ENCODE measurements at regions not wholly inside any gene's neighbourhood (a gene's known extent, or its start where the extent isn't known, plus 50 kb on each side); places are given as distances from the start of the nearest gene placed in this dataset.
"Not testable (repeated sequence)": the region's sequence is repeated elsewhere in the genome, so short reads cannot be mapped to it uniquely, and the experiment has no call there.

GRCh38 chr16:33990488-33990887 is 531.1 kb downstream of the TP53TG3F start:
- H3K4me3 ChIP-seq (ENCODE audit: low read depth, low read length, poor library complexity, severe bottlenecking); H3K4me1 ChIP-seq (ENCODE audit: insufficient read depth, low read length, poor library complexity, severe bottlenecking); BruUV-seq (replicated peaks); intact Hi-C loops (cut with micrococcal nuclease; ENCODE audit: unreplicated experiment); DNase-seq (ENCODE audit: low spot score); H3K36me3 ChIP-seq (ENCODE audit: insufficient read depth, low read length); H3K9me3 ChIP-seq (ENCODE audit: low read length); POLR2A ChIA-PET; H2AFZ ChIP-seq (ENCODE audit: low read length); H3K4me2 ChIP-seq (ENCODE audit: low read length); H3K27ac ChIP-seq (ENCODE audit: low read depth, low read length, poor library complexity, severe bottlenecking); H4K20me1 ChIP-seq (ENCODE audit: insufficient read depth, low read length); CTCF ChIA-PET (ENCODE audit: unreplicated experiment); H3K9me2 ChIP-seq (ENCODE audit: insufficient read depth, low read length); H3K79me2 ChIP-seq (ENCODE audit: insufficient read depth, low read depth, low read length): not testable (repeated sequence)

GRCh38 chr16:33992513-33993177 is 533.2 kb downstream of the TP53TG3F start:
- H3K79me2 ChIP-seq (ENCODE audit: insufficient read depth, low read depth, low read length); H3K4me3 ChIP-seq (ENCODE audit: low read depth, low read length, poor library complexity, severe bottlenecking); H3K9me2 ChIP-seq (ENCODE audit: insufficient read depth, low read length); BruUV-seq (replicated peaks); intact Hi-C loops (cut with micrococcal nuclease; ENCODE audit: unreplicated experiment); H3K27ac ChIP-seq (ENCODE audit: low read depth, low read length, poor library complexity, severe bottlenecking); H2AFZ ChIP-seq (ENCODE audit: low read length); H4K20me1 ChIP-seq (ENCODE audit: insufficient read depth, low read length); CTCF ChIA-PET (ENCODE audit: unreplicated experiment); POLR2A ChIA-PET; DNase-seq (ENCODE audit: low spot score); H3K4me2 ChIP-seq (ENCODE audit: low read length); H3K4me1 ChIP-seq (ENCODE audit: insufficient read depth, low read length, poor library complexity, severe bottlenecking); H3K9me3 ChIP-seq (ENCODE audit: low read length); H3K36me3 ChIP-seq (ENCODE audit: insufficient read depth, low read length): not testable (repeated sequence)

GRCh38 chr16:33994207-33994606 is 534.8 kb downstream of the TP53TG3F start:
- BruUV-seq (replicated peaks); DNase-seq (ENCODE audit: low spot score); H3K4me3 ChIP-seq (ENCODE audit: low read depth, low read length, poor library complexity, severe bottlenecking); H3K36me3 ChIP-seq (ENCODE audit: insufficient read depth, low read length); H2AFZ ChIP-seq (ENCODE audit: low read length); CTCF ChIA-PET (ENCODE audit: unreplicated experiment); intact Hi-C loops (cut with micrococcal nuclease; ENCODE audit: unreplicated experiment); H3K79me2 ChIP-seq (ENCODE audit: insufficient read depth, low read depth, low read length); H3K9me2 ChIP-seq (ENCODE audit: insufficient read depth, low read length); H3K9me3 ChIP-seq (ENCODE audit: low read length); POLR2A ChIA-PET; H3K4me1 ChIP-seq (ENCODE audit: insufficient read depth, low read length, poor library complexity, severe bottlenecking); H3K27ac ChIP-seq (ENCODE audit: low read depth, low read length, poor library complexity, severe bottlenecking); H4K20me1 ChIP-seq (ENCODE audit: insufficient read depth, low read length); H3K4me2 ChIP-seq (ENCODE audit: low read length): not testable (repeated sequence)

GRCh38 chr16:33995821-33996372 is 536.5 kb downstream of the TP53TG3F start:
- H2AFZ ChIP-seq (ENCODE audit: low read length); H3K9me3 ChIP-seq (ENCODE audit: low read length); H3K9me2 ChIP-seq (ENCODE audit: insufficient read depth, low read length); BruUV-seq (replicated peaks); H3K4me3 ChIP-seq (ENCODE audit: low read depth, low read length, poor library complexity, severe bottlenecking); intact Hi-C loops (cut with micrococcal nuclease; ENCODE audit: unreplicated experiment); H4K20me1 ChIP-seq (ENCODE audit: insufficient read depth, low read length); CTCF ChIA-PET (ENCODE audit: unreplicated experiment); H3K4me2 ChIP-seq (ENCODE audit: low read length); H3K4me1 ChIP-seq (ENCODE audit: insufficient read depth, low read length, poor library complexity, severe bottlenecking); H3K36me3 ChIP-seq (ENCODE audit: insufficient read depth, low read length); DNase-seq (ENCODE audit: low spot score); H3K79me2 ChIP-seq (ENCODE audit: insufficient read depth, low read depth, low read length); POLR2A ChIA-PET; H3K27ac ChIP-seq (ENCODE audit: low read depth, low read length, poor library complexity, severe bottlenecking): not testable (repeated sequence)

GRCh38 chr16:34001184-34001583 is 541.8 kb downstream of the TP53TG3F start:
- H3K36me3 ChIP-seq (ENCODE audit: insufficient read depth, low read length); BruUV-seq (replicated peaks); CTCF ChIA-PET (ENCODE audit: unreplicated experiment); H3K4me3 ChIP-seq (ENCODE audit: low read depth, low read length, poor library complexity, severe bottlenecking); POLR2A ChIA-PET; H3K4me2 ChIP-seq (ENCODE audit: low read length); DNase-seq (ENCODE audit: low spot score); H2AFZ ChIP-seq (ENCODE audit: low read length); H3K9me2 ChIP-seq (ENCODE audit: insufficient read depth, low read length); H3K9me3 ChIP-seq (ENCODE audit: low read length); H3K79me2 ChIP-seq (ENCODE audit: insufficient read depth, low read depth, low read length); H3K27ac ChIP-seq (ENCODE audit: low read depth, low read length, poor library complexity, severe bottlenecking); intact Hi-C loops (cut with micrococcal nuclease; ENCODE audit: unreplicated experiment); H4K20me1 ChIP-seq (ENCODE audit: insufficient read depth, low read length); H3K4me1 ChIP-seq (ENCODE audit: insufficient read depth, low read length, poor library complexity, severe bottlenecking): not testable (repeated sequence)

GRCh38 chr16:34001961-34002360 is 542.5 kb downstream of the TP53TG3F start:
- H3K79me2 ChIP-seq (ENCODE audit: insufficient read depth, low read depth, low read length); CTCF ChIA-PET (ENCODE audit: unreplicated experiment); H3K9me2 ChIP-seq (ENCODE audit: insufficient read depth, low read length); H4K20me1 ChIP-seq (ENCODE audit: insufficient read depth, low read length); H3K4me2 ChIP-seq (ENCODE audit: low read length); DNase-seq (ENCODE audit: low spot score); H3K36me3 ChIP-seq (ENCODE audit: insufficient read depth, low read length); H3K9me3 ChIP-seq (ENCODE audit: low read length); H3K27ac ChIP-seq (ENCODE audit: low read depth, low read length, poor library complexity, severe bottlenecking); intact Hi-C loops (cut with micrococcal nuclease; ENCODE audit: unreplicated experiment); H3K4me1 ChIP-seq (ENCODE audit: insufficient read depth, low read length, poor library complexity, severe bottlenecking); H2AFZ ChIP-seq (ENCODE audit: low read length); POLR2A ChIA-PET; BruUV-seq (replicated peaks); H3K4me3 ChIP-seq (ENCODE audit: low read depth, low read length, poor library complexity, severe bottlenecking): not testable (repeated sequence)

All from OCI-LY7 (cell line).